Calu3 (cell line): ENCODE measurements at regions not wholly inside any gene's neighbourhood (a gene's known extent, or its start where the extent isn't known, plus 50 kb on each side); places are given as distances from the start of the nearest gene placed in this dataset.
"Not testable (repeated sequence)": the region's sequence is repeated elsewhere in the genome, so short reads cannot be mapped to it uniquely, and the experiment has no call there.

Experiments used
- BruUV-seq: library from RNA; stranded (reverse); fragments of 400-500 nt; replicated peaks from 2 replicates; lab custom pipeline; 2021; lab: Mats Ljungman, UMichigan
- CTCF ChIA-PET: fragments of 300-600 bp; sonication (Branson Sonifier 250); formaldehyde crosslinking; loops from one replicate; lab custom pipeline; 2022; ENCODE audit warnings: antibody characterized with exemption; lab: Charles Lee
- DNase-seq: peaks from one replicate; pipeline ENCODE4 v3.0.0; 2022
- H3K27ac Mint-ChIP-seq: one replicate; pipeline ENCODE4 v1.8.0; 2022; ENCODE audit warnings: mixed read lengths; ENCODE audit not compliant: unreplicated experiment
- H3K27me3 Mint-ChIP-seq: one replicate; pipeline ENCODE4 v1.8.0; 2022; ENCODE audit warnings: mixed read lengths; ENCODE audit not compliant: unreplicated experiment
- H3K36me3 Mint-ChIP-seq: one replicate; pipeline ENCODE4 v1.8.0; 2022; ENCODE audit warnings: mild to moderate bottlenecking, moderate library complexity, mixed read lengths; ENCODE audit not compliant: insufficient read depth, unreplicated experiment
- H3K4me1 Mint-ChIP-seq: one replicate; pipeline ENCODE4 v1.8.0; 2022; ENCODE audit warnings: mild to moderate bottlenecking, low read depth, mixed read lengths; ENCODE audit not compliant: unreplicated experiment
- H3K4me3 Mint-ChIP-seq: one replicate; pipeline ENCODE4 v1.8.0; 2022; ENCODE audit warnings: mild to moderate bottlenecking, low read depth, moderate library complexity, mixed read lengths; ENCODE audit not compliant: unreplicated experiment
- H3K9me3 Mint-ChIP-seq: one replicate; pipeline ENCODE4 v1.8.0; 2022; ENCODE audit warnings: low read depth, mixed read lengths; ENCODE audit not compliant: unreplicated experiment
- intact Hi-C: fragments of 100-400 bp; cut with micrococcal nuclease; formaldehyde crosslinking; loops from one replicate; pipeline ENCODE4 v1.10.0; 2022; ENCODE audit not compliant: unreplicated experiment
- TF ChIP-seq, protein P1 (sequence below): fragments of 200-600 bp; IDR thresholded peaks from one replicate; pipeline ENCODE4 v1.8.0; 2022; ENCODE audit warnings: antibody characterized with exemption; ENCODE audit not compliant: unreplicated experiment

- H3K4me3 Mint-ChIP-seq: no peak overlapping the region
- BruUV-seq: no TSS peak
- CTCF ChIA-PET: no interaction called here
These were observed 142.7 kb upstream of the ZNF804A start for GRCh38 chr2:184455624-184456023.

GRCh38 chr2:184456693-184457092 is 141.6 kb upstream of the ZNF804A start:
- H3K9me3 Mint-ChIP-seq, DNase-seq, H3K36me3 Mint-ChIP-seq, intact Hi-C loops, CTCF ChIA-PET, H3K27ac Mint-ChIP-seq, H3K4me3 Mint-ChIP-seq, BruUV-seq, H3K4me1 Mint-ChIP-seq, H3K27me3 Mint-ChIP-seq: not testable (repeated sequence)

More at GRCh38 chr2:184455624-184456023, 142.7 kb upstream of the ZNF804A start:
- no peaks in the 10 kb centered on the region for H3K27me3 Mint-ChIP-seq
- intact Hi-C loops: no loop called here
- DNase-seq: no peak
- H3K9me3 Mint-ChIP-seq: no peaks in the 10 kb centered on the region
- H3K4me1 Mint-ChIP-seq: no peaks in the 10 kb centered on the region
- TF ChIP-seq, protein P1, sequence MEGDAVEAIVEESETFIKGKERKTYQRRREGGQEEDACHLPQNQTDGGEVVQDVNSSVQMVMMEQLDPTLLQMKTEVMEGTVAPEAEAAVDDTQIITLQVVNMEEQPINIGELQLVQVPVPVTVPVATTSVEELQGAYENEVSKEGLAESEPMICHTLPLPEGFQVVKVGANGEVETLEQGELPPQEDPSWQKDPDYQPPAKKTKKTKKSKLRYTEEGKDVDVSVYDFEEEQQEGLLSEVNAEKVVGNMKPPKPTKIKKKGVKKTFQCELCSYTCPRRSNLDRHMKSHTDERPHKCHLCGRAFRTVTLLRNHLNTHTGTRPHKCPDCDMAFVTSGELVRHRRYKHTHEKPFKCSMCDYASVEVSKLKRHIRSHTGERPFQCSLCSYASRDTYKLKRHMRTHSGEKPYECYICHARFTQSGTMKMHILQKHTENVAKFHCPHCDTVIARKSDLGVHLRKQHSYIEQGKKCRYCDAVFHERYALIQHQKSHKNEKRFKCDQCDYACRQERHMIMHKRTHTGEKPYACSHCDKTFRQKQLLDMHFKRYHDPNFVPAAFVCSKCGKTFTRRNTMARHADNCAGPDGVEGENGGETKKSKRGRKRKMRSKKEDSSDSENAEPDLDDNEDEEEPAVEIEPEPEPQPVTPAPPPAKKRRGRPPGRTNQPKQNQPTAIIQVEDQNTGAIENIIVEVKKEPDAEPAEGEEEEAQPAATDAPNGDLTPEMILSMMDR: no peak
- no peaks in the 10 kb centered on the region for H3K36me3 Mint-ChIP-seq
- H3K27ac Mint-ChIP-seq: no peak overlapping the region

DNA sequence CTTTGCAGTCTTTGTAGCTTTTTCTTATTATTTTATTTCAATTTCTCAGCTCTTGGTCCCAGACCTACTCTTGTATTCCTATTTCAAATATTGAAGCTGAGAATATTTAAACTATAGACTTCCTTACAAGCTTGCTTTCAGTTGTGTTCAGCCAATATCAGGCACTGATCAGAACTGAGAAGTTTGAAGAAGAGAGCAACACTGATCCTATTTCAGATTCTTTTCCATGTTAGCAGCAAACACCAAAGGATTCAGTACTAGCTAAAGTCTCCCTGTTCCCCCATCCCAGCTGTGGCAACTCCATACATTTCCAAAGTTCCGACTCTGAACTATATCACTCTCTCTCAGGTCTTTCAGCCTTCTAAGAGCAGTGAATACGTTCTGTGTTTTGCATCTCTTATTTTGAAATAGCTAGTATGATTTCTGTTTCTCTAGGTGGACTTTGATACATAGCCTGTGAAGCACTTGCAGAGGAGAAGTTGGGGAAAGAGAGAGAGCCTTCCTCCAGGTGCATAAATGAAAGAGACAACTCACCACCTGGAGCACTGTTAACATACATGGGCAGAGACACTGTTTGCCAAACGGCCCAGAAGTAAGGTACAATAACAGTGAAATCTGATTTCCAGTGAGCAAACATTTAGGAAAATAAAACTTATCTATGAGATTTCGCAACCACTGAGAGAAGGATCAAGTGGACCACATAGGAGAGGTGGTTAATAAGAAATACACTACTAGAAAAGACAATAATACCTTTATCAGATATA is 135.0 kb upstream of the ZNF804A start:
- Mint-ChIP-seq H3K4me3 (peak overlapping the region; percentile 35), H3K9me3 (no peaks in the 10 kb centered on the region), H3K27me3 (no peaks in the 10 kb centered on the region), H3K4me1 (peaks cover 13% of the 10 kb centered on the region), H3K27ac (peak overlapping the region; percentile 71), H3K36me3 (no peaks in the 10 kb centered on the region)
- TF ChIP-seq, protein P1: no peak
- CTCF ChIA-PET: no interaction called here
- intact Hi-C loops: no loop called here
- peak; percentile 18 for DNase-seq
- no TSS peak for BruUV-seq

DNA sequence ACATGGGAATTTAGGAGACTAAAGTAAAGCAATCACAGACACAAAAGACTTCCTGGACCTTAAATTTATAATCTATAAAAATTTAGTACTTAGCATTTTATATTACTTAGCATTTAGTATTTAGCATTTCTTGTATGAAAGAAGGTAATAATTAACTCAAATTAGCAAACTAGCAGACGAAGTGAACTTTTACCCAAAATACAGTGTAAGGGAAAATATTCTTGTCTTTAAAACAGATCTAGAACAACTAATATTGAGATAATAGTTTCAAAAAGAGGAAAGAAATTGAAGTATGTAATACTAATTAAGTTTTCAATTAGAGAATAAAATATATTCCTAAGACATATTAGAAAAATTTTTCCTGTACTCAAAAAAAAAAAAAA is 134.5 kb upstream of the ZNF804A start:
- Mint-ChIP-seq H3K27me3 (no peaks in the 10 kb centered on the region), H3K4me1 (peaks cover 13% of the 10 kb centered on the region), H3K9me3 (no peaks in the 10 kb centered on the region), H3K27ac (peak overlapping the region; percentile 71), H3K4me3 (peak overlapping the region; percentile 35), H3K36me3 (no peaks in the 10 kb centered on the region)
- TF ChIP-seq, protein P1: no peak
- no TSS peak for BruUV-seq
- CTCF ChIA-PET: no interaction called here
- intact Hi-C loops: no loop called here
- DNase-seq: no peak

GRCh38 chr2:184468826-184469225 is 129.5 kb upstream of the ZNF804A start:
- CTCF ChIA-PET: no interaction called here
- no peak for DNase-seq
- TF ChIP-seq, protein P1: no peak
- Mint-ChIP-seq H3K9me3 (no peaks in the 10 kb centered on the region), H3K27me3 (no peaks in the 10 kb centered on the region), H3K36me3 (no peaks in the 10 kb centered on the region), H3K4me1 (peaks cover 2% of the 10 kb centered on the region), H3K27ac (no peak overlapping the region), H3K4me3 (no peak overlapping the region)
- intact Hi-C loops: no loop called here
- BruUV-seq: no TSS peak
